NCI-H2029 treated with DMSO at 0.1 percent for 48 hours (cell line): ENCODE measurements at regions not wholly inside any gene's neighbourhood (a gene's known extent, or its start where the extent isn't known, plus 50 kb on each side); places are given as distances from the start of the nearest gene placed in this dataset.

Experiments
- DNase-seq: peaks from one replicate; lab custom pipeline; 2025; lab: John Stamatoyannopoulos, UW

DNA sequence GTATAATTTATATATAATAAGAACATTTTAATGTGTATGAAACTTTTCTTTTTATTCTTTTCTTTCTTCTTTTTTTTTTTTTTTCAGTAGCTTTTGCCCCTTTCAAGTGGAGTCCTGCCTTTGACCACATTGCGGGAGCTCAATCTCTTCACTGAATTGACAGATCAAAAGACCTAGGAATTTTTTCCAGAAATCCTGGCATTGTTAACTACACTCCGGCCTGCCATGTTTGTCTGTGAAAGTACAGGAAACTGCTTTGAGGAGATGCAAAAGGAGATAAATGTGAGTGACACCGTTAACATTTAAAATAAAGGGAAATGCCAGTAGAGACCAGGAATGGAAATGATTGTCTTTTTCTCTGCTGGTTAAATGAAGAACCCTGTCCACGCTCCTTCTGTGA, 159.3 kb upstream of the VCX3A start:
- DNase-seq, result no peak

DNA sequence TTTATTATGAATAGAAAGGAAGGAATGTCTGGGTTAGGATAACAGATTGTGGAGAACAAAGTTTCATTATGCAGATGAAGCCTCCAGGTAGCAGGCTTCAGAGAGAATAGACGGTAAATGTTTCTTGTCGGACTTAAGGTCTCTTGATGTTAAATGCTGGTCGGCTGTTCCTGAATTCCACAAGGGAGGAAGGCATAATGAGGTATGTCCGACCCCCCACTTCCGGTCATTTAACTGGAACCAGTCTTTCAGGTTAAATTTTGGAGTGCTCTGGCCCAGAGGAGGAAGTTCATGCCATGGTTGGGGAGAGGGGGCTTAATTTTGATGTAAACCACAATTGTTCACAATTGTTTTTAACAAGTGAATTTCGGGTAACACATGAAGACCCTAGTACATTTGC, 158.1 kb upstream of the VCX3A start:
- DNase-seq, result no peak

DNA sequence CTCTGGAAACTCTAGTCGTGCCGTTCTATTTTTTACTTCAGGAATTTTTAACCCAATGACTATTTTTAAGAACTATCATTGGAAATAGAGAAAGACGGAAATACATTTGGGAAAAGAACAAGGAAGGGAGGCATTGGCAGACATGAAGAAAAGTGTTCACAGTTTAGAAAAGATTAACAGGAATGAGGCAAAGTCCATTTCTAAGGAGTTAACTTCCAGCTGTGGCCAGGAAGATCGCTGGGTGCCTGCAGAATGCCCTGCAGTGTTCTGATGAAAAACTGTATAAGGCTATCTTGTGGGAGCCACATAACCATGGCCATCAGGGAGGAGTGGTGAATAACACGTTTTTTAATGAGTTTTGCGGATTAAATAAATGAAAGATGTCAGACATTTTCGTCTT, 150.6 kb upstream of the VCX3A start:
- no peak for DNase-seq

DNA sequence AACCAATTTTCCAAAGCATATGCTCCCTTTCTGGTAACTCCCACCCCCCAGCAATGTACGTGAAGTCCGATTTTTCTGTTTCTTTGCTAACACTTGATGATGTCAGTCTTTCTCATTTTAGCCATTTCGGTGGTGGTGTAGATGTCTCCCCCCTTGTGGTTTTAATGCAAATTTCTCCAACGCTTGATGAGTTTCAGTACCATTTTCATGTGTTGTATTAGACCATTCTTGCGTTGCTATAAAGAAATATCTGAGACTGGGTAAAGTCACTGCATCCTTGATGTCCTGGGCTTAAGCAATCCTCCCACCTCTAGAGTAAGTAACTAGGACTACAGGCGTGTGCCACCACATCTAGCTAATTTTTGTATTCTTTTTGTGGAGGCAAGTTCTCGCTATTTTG, 148.4 kb upstream of the VCX3A start:
- no peak for DNase-seq

DNA sequence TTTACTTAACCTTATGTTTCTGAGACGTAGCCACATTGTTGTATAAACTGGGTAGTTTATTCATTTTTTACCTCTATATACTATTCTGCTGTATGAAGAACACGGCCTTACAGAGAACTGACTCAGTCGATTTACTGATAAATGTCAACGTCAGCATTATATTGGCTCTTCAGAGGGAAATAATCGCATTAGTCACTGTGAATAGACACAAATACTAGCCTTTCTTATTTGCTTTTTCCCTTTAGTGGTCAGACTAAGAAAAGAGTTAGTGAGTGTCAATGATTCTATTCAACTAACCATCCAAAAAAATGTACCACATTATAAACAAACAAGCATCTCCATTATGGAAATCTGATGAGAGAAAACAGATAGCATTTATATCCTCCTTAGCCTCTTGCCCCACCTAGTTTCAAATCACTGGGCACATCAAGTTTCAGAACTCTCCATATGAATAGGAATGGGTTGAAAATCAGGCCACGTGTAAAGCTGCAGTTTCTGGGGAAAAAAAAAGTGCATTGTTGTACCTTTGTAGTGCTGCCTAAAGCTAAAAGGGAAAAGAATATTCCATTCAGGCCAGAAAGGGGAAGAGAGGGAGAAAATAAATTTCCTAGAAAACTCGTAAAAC, 146.7 kb upstream of the VCX3A start:
- no peak for DNase-seq

DNA sequence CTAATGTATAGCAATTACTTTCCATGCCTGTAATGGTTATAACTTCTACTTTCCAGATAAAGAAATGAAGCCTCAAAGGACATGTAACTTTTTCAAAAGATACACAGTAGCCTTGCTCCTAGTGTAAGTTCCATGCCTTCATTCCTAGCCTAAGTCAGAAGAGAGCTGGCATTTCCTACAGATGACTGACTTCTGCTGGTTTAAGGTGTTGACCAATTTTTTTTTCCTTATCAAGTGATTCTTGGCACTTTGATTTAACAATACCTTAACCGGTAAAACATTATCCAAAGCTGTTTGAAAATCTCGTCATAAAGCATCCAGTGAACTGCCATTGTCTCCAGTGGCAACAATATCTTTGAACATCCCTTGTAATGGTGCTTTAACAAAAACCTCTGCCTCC, 145.1 kb upstream of the VCX3A start:
- no peak for DNase-seq

DNA sequence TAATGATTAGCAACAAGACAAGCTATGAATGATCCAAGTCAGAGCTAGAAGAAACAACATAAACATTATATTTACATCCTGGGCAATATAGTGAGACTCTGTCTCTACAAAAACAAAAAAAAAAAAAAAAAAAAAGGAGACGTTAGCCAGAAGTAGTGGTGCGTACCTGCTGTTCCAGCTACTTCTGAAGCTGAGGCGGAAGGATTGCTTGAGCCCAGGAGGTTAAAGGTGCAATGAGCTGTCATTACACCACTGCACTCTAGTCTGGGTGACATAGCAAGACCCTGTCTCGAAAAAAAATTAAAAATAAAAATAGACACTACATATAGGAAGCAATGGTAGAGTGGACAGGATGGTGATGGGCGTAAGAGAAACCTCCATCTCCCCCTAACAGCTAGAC, 144.6 kb upstream of the VCX3A start:
- no peak for DNase-seq

DNA sequence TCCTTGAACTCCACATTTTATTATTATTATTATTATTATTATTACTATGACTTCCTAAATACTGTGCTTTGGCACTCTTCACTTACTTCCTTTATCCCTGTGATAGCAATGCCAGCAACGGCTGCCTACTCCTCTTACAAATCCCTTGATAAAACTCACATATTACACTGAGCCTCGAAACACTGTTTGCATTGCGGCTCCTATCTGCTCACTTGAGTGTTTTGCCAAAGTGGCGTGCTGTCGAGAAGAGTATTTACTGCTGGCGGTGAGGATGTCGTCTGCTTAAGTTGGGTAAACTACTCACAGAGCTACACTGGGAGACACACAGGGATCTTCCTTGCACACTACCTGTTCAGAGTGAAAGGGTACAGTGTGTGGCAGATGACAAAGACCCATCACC, 143.4 kb upstream of the VCX3A start:
- DNase-seq, result peak; percentile 24

DNA sequence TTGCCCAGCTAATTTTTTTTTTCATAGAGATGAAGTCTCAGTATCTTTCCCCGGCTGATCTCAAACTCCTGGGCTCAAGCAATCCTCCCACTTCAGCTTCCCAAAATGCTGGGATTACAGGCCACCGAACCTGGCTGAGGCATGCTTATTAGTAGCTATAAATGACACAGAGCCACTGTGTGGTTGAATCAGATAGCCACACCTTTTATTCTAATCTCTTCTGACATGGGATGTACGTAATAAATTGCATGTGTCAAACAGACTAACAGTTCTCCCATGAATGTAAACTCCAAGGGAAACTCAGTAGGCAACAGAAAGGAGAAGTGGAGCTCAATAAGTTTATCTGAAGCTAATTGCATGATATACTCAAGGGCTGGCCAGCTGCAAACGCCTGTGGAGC, 139.8 kb upstream of the VCX3A start:
- DNase-seq, result no peak

DNA sequence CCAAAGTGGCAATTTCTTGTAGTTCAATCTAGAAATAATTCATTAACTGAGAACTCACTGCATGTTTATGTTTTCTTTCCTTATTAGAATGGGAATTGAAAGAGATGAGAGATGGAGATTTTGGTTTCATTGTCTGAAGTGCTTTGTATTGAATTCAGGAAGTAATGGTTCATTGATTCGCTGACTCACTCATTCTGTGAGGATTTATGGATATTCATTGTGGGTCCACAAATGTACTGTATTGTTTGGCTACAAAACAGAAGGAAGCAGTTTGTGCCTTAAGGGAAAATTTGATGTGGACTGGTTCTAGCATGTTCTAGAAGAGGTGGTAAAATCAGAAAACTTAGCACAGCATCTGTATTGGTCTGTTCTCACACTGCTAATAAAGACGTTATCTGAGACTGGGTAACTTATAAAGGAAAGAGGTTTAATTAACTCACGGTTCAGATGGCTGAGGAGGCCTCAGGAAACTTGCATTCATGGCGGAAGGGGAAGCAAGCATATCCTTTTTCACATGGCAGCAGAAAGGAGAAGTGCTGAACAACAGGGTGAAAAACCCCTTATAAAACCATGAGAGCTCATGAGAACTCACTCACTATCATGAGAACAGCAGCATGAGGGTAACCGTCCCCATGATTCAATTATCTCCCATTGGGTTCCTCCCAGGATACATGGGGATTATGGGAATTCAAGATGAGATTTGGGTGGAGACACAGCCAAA, 132.3 kb upstream of the VCX3A start:
- DNase-seq, result no peak

DNA sequence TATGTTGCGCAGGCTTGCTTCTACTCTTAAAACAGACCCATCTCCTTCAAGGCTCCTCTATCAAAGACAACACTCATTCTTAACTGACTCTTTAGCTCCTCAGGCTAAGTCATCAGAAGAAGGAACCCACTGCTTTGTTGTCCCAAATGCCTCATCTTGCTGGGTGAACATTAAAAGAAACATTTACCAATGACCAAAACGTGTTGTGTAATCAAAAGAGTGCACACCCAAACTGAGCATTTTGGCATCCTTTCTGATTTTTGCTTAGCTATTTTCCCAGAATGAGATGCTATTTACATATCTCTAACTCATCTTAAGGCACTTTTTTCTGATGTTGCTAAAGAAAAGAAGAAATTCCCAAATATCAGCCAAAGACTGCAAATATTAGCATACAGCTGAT, 131.7 kb upstream of the VCX3A start:
- no peak for DNase-seq

DNA sequence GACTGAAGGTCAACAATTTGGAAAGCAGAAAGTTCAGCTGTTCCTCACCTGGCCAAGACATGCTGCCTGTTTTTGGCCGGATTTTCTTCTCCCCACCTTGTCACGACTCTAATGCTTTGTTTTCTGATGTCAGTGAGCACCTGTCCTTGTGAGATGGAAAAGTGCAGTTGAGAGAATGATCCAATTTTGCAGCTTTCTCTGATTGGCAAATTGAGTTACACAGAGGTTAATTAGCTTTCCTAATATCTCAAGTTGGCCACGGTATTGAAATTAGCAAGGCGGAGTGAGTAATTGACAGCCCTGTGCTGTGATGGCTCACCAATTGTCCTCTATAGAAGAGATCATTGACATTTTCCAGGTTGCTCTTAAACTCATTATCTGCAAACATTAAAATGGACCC, 126.8 kb upstream of the VCX3A start:
- DNase-seq, result no peak

DNA sequence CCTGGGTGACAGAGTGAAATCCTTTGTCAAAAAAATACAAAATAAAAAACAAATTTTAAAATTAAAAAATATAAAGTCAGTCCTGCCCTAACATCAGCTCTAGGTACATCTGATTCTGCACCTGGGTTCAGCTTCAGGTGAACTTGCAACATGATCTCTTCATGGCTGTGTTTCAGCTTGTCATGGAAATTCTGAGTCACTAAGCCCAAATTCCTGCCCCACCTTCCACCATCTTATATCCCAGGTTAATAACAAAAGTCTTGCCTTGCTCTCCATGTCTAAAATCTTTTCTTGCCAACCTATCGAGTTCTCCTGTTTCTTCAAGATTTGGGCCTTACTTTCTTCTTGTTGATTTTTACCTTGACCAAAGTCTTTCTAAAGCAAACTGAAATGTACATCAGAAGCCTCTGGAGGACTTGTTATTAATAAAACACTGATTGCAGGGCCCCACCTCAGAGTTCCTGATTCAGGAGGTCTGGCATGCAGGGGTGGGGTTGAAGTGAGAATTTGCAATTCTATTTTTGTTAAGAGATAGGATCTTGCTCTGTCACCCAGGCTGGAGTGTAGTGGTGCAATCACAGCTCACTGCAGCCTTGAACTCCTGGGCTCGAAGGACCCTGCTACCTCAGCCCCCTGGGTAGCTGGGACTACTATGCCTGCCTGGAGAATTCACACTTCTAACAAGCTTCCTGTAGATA, 125.8 kb upstream of the VCX3A start:
- DNase-seq, result no peak

DNA sequence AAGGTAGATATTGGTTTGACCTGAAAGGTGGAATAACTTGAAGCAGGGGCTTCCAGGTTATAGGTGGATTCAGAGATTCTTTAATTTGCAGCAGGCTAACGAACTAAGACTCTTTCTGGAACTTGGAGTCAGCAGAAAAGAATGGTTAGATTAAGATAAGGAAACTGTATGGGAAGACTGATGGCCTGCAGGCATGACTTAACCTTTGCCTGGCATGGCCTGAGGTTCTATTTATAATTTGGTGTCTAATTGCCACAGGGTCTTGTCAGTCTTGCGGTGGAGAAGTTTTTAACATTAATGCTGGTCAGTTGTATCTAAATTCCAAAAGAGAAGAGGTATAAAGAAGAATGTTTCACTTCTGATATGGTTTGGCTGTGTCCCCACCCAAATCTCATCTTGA, 110.3 kb upstream of the VCX3A start:
- no peak for DNase-seq

DNA sequence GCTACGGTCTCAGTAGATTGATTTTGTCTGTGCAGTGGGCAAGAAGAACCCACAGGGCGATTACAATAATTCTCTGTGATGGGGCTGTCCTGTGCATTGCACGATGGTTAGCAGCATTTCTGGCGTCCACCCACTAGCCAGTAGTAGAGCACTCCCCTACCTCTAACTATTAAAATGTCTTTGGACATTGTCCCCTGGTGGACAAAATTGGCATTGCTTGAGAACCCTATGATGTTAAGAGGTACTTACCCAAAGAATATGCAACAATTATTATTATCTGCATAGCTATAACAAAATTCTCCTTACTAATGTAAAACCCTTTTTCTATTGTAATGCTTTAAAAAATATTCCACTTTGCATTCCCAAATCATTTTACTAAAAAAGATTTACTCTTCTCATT, 109.5 kb upstream of the VCX3A start:
- no peak for DNase-seq

DNA sequence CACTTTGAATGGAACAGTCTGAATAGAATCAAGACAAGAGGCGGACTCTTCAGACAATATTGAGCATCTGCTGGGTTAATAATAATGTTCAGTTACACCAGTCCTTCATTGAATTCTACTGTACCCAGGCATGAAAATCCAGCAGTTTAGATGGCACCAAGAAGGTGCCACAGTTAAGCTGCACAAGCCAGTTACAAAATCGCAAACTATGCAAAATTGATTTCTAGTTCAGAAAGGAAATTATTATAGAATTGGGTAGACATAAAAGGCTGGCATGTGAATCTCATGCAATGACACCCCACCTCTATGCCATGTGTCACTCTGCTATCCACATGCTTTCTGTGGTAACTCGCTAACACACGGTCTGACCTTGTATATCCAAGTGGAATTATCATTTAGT, 105.8 kb upstream of the VCX3A start:
- DNase-seq, result no peak

DNA sequence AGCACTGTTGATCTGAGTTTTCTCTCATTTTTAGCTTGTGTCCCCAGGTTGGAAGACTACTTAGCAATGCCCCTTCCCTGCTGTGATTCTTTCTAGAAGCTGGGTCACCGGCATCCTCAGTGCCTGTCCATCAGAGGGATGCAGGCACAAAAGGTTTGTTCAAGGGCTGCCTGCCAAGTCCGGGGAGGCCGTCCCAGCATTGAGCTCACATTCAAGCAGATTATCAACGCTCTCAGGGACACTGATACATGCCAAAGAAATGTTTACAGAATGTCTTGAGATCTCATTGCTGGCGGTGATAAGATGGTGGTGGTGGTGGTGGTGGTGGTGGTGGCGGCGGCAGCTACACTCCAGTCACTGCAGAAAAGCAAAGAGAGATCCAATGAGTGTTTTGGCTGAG, 79.6 kb upstream of the VCX3A start:
- no peak for DNase-seq

DNA sequence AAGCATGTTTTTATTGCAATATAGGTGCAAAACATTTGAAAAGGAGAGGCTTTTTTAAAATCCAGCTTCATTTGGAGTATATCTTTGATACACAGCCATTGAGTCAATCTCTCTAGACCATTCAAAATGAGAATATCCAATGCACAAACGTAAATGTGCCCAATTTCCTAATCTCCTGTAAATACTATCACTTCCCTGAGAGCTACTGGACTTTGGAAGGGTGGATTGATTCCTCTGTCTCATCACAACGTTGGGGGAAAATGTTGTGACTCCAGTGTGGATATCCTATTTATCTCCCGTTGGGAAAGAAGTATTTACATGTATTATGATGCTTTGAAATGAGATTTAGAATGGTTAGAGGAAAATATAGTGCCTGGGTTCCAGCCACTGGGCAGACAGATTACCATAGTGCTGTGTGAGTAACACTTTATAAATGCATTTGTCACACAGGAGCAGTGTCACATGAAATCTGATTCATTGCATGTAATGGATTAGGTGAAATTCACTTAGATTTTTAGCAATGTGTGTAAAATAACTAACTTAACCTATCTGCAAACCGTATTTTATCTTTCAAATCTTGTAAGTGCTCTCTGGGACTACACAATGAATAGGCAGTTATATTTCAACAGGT, 64.4 kb upstream of the VCX3A start:
- no peak for DNase-seq
